ENCODE measurements at regions not wholly inside any gene's neighbourhood (a gene's known extent, or its start where the extent isn't known, plus 50 kb on each side); places are given as distances from the start of the nearest gene placed in this dataset.

GRCh38 chr6:101163611-101164010 lies 229.9 kb upstream of the GRIK2 start:
- TF ChIP-seq CTCF (conservative IDR thresholded peaks at IDR 0.05) (no peak), ZFX (IDR thresholded peaks at IDR 0.05) (no peak)

Data from C4-2B (cell line).